ENCODE measurements at regions not wholly inside any gene's neighbourhood (a gene's known extent, or its start where the extent isn't known, plus 50 kb on each side); places are given as distances from the start of the nearest gene placed in this dataset.
"Not testable (repeated sequence)": the region's sequence is repeated elsewhere in the genome, so short reads cannot be mapped to it uniquely, and the experiment has no call there.

- DNase-seq (ENCODE audit: extremely low spot score), result no peak
Observed at GRCh38 chr7:106747804-106748203, 86.8 kb upstream of the CCDC71L start.

GRCh38 chr7:106749165-106749564 lies 88.2 kb upstream of the CCDC71L start:
- TF ChIP-seq CTCF (IDR thresholded peaks at IDR 0.05; ENCODE audit: control extremely low read depth, extremely low read depth, low read depth, missing control alignments), result no peak
- DNase-seq (ENCODE audit: extremely low spot score), result no peak
- ChIA-PET POLR2A (no interaction called here), CTCF (no interaction called here)

More at GRCh38 chr7:106747804-106748203, 86.8 kb upstream of the CCDC71L start:
- ChIA-PET POLR2A (no interaction called here), CTCF (interaction anchor here (0.8 to 1.5 kb wide), 3 partner anchors 11 to 15 kb away, joined by 3 to 4 read pairs (median 4); no protein-coding TSS in a partner anchor)
- no peak for TF ChIP-seq CTCF (IDR thresholded peaks at IDR 0.05; ENCODE audit: control extremely low read depth, extremely low read depth, low read depth, missing control alignments)

- ChIA-PET CTCF (interaction anchor here (1.0 to 1.4 kb wide), 2 partner anchors 11 to 14 kb away, joined by 3 read pairs; no protein-coding TSS in a partner anchor), POLR2A (no interaction called here)
- TF ChIP-seq CTCF (IDR thresholded peaks at IDR 0.05; ENCODE audit: control extremely low read depth, extremely low read depth, low read depth, missing control alignments), result no peak
- no peak for DNase-seq (ENCODE audit: extremely low spot score)
Observed at GRCh38 chr7:106750773-106751172, 89.8 kb upstream of the CCDC71L start.

- POLR2A ChIA-PET, result no interaction called here
- no peak for DNase-seq (ENCODE audit: extremely low spot score)
- CTCF ChIA-PET, result interaction anchor here (1.3 to 2.3 kb wide), 2 partner anchors 9 to 576 kb away, joined by 4 to 5 read pairs; no protein-coding TSS in a partner anchor
- no peak for TF ChIP-seq CTCF (IDR thresholded peaks at IDR 0.05; ENCODE audit: control extremely low read depth, extremely low read depth, low read depth, missing control alignments)
Observed at GRCh38 chr7:106752367-106752766, 91.4 kb upstream of the CCDC71L start.

- DNase-seq (ENCODE audit: extremely low spot score); POLR2A ChIA-PET: not testable (repeated sequence)
- CTCF ChIA-PET, result interaction anchor here (1.0 kb wide), 1 partner anchor 96 kb away, joined by 3 read pairs; no protein-coding TSS in a partner anchor
Observed at GRCh38 chr7:106755024-106755423, 94.1 kb upstream of the CCDC71L start.

GRCh38 chr7:106755641-106756040 lies 94.7 kb upstream of the CCDC71L start:
- DNase-seq (ENCODE audit: extremely low spot score), result no peak
- CTCF ChIA-PET, result interaction anchor here (2.4 kb wide), 1 partner anchor 96 kb away, joined by 7 read pairs; the partner anchor contains the start of gene CCDC71L
- no peak for TF ChIP-seq CTCF (IDR thresholded peaks at IDR 0.05; ENCODE audit: control extremely low read depth, extremely low read depth, low read depth, missing control alignments)
- POLR2A ChIA-PET, result no interaction called here

GRCh38 chr7:106756071-106756470 lies 95.1 kb upstream of the CCDC71L start:
- POLR2A ChIA-PET, result no interaction called here
- no peak for TF ChIP-seq CTCF (IDR thresholded peaks at IDR 0.05; ENCODE audit: control extremely low read depth, extremely low read depth, low read depth, missing control alignments)

More at GRCh38 chr7:106756071-106756470, 95.1 kb upstream of the CCDC71L start:
- CTCF ChIA-PET, result interaction anchor here (2.4 kb wide), 1 partner anchor 96 kb away, joined by 7 read pairs; the partner anchor contains the start of gene CCDC71L
- DNase-seq (ENCODE audit: extremely low spot score), result no peak

Data from GM10248 (cell line).